H9 (cell line): ENCODE measurements at regions not wholly inside any gene's neighbourhood (a gene's known extent, or its start where the extent isn't known, plus 50 kb on each side); places are given as distances from the start of the nearest gene placed in this dataset.
"Not testable (repeated sequence)": the region's sequence is repeated elsewhere in the genome, so short reads cannot be mapped to it uniquely, and the experiment has no call there.

Source experiments
- DNase-seq: peaks from one replicate; pipeline ENCODE4 v3.0.0-alpha.2; 2017
- H2AFZ ChIP-seq: one replicate; pipeline ENCODE4 v1.6.1; 2013; ENCODE audit warnings: mild to moderate bottlenecking, low read length, control low read depth, moderate library complexity
- H2AK5ac ChIP-seq: 2 replicates; pipeline ENCODE4 v1.6.1; 2013; ENCODE audit warnings: low read length, control low read depth, mixed read lengths; ENCODE audit not compliant: insufficient read length
- H2BK120ac ChIP-seq: one replicate; pipeline ENCODE4 v1.6.1; 2013; ENCODE audit warnings: low read depth, mild to moderate bottlenecking, low read length, control low read depth, inconsistent platforms; ENCODE audit not compliant: poor library complexity, severe bottlenecking
- H2BK12ac ChIP-seq: 2 replicates; pipeline ENCODE4 v1.6.1; 2013; ENCODE audit warnings: low read length, control low read depth, mixed read lengths, low read depth; ENCODE audit not compliant: insufficient read length
- H2BK15ac ChIP-seq: 2 replicates; pipeline ENCODE4 v1.6.1; 2013; ENCODE audit warnings: low read depth, low read length, control low read depth
- H2BK20ac ChIP-seq: one replicate; pipeline ENCODE4 v1.6.1; 2013; ENCODE audit warnings: low read depth, mild to moderate bottlenecking, low read length, control low read depth, inconsistent platforms; ENCODE audit not compliant: poor library complexity, severe bottlenecking
- H2BK5ac ChIP-seq: 2 replicates; pipeline ENCODE4 v1.6.1; 2013; ENCODE audit warnings: low read length, control low read depth, mixed read lengths; ENCODE audit not compliant: insufficient read length
- H3K14ac ChIP-seq: 2 replicates; pipeline ENCODE4 v1.6.1; 2013; ENCODE audit warnings: low read length, control low read depth; ENCODE audit not compliant: insufficient read depth
- H3K18ac ChIP-seq: 2 replicates; pipeline ENCODE4 v1.6.1; 2013; ENCODE audit warnings: low read depth, mild to moderate bottlenecking, mixed read lengths, low read length, control low read depth; ENCODE audit not compliant: insufficient read length
- H3K23ac ChIP-seq: 2 replicates; pipeline ENCODE4 v1.6.1; 2013; ENCODE audit warnings: low read length, control low read depth, mixed read lengths, low read depth; ENCODE audit not compliant: insufficient read length
- H3K23me2 ChIP-seq: 2 replicates; pipeline ENCODE4 v1.6.1; 2013; ENCODE audit warnings: low read depth, mild to moderate bottlenecking, mixed read lengths, low read length, control low read depth; ENCODE audit not compliant: insufficient read length, poor library complexity, severe bottlenecking
- H3K27ac ChIP-seq: 2 replicates; pipeline ENCODE4 v1.5.1; 2013; ENCODE audit warnings: low read length, control low read depth, mixed read lengths, low read depth; ENCODE audit not compliant: insufficient read length
- H3K27me3 ChIP-seq: 2 replicates; pipeline ENCODE4 v1.6.1; 2013; ENCODE audit warnings: low read length, control low read depth, inconsistent platforms; ENCODE audit not compliant: insufficient read depth
- H3K4ac ChIP-seq: 2 replicates; pipeline ENCODE4 v1.6.1; 2013; ENCODE audit warnings: low read depth, mild to moderate bottlenecking, control low read depth, inconsistent platforms, low read length, moderate library complexity
- H3K4me1 ChIP-seq: 2 replicates; pipeline ENCODE4 v1.6.1; 2013; ENCODE audit warnings: low read length, control low read depth, inconsistent platforms; ENCODE audit not compliant: insufficient read depth
- H3K4me2 ChIP-seq: 2 replicates; pipeline ENCODE4 v1.6.1; 2013; ENCODE audit warnings: low read length, control low read depth, mixed read lengths; ENCODE audit not compliant: insufficient read length, insufficient read depth
- H3K56ac ChIP-seq: 2 replicates; pipeline ENCODE4 v1.6.1; 2013; ENCODE audit warnings: low read depth, mild to moderate bottlenecking, mixed read lengths, low read length, control low read depth; ENCODE audit not compliant: insufficient read length
- H3K79me1 ChIP-seq: 2 replicates; pipeline ENCODE4 v1.6.1; 2013; ENCODE audit warnings: low read depth, mild to moderate bottlenecking, moderate library complexity, low read length, control low read depth, inconsistent platforms; ENCODE audit not compliant: insufficient read depth, poor library complexity, severe bottlenecking
- H3K79me2 ChIP-seq: 2 replicates; pipeline ENCODE4 v1.6.1; 2013; ENCODE audit warnings: low read length, control low read depth, inconsistent platforms; ENCODE audit not compliant: insufficient read depth
- H3K9ac ChIP-seq: 2 replicates; pipeline ENCODE4 v1.6.1; 2013; ENCODE audit warnings: low read length, control low read depth, mixed read lengths; ENCODE audit not compliant: insufficient read length; ENCODE audit errors: extremely low read depth
- H3K9me3 ChIP-seq: one replicate; pipeline ENCODE4 v1.6.1; 2013; ENCODE audit warnings: low read depth, low read length, inconsistent platforms; ENCODE audit not compliant: control insufficient read depth
- H3T11ph ChIP-seq: one replicate; pipeline ENCODE4 v1.6.1; 2013; ENCODE audit warnings: mild to moderate bottlenecking, low read length, control low read depth, inconsistent platforms
- H4K20me1 ChIP-seq: one replicate; pipeline ENCODE4 v1.6.1; 2013; ENCODE audit not compliant: control insufficient read depth, insufficient read length, insufficient read depth
- H4K5ac ChIP-seq: 2 replicates; pipeline ENCODE4 v1.6.1; 2013; ENCODE audit warnings: low read depth, mild to moderate bottlenecking, mixed read lengths, low read length, control low read depth; ENCODE audit not compliant: insufficient read length
- H4K8ac ChIP-seq: replicated peaks from 2 replicates; pipeline ENCODE4 v1.6.1; 2013; ENCODE audit warnings: low read length, control low read depth, mixed read lengths, low read depth; ENCODE audit not compliant: insufficient read length
- H4K91ac ChIP-seq: 2 replicates; pipeline ENCODE4 v1.6.1; 2013; ENCODE audit warnings: low read depth, mild to moderate bottlenecking, moderate library complexity, mixed read lengths, low read length, control low read depth; ENCODE audit not compliant: insufficient read length
- H3K27ac Mint-ChIP-seq, 3 experiments: 2 replicates in 2 of 3; 3 replicates in 1 of 3; pipeline ENCODE4 v1.8.0; 2020 to 2021; ENCODE audit warnings: mixed read lengths in 3 of 3, mild to moderate bottlenecking in 1 of 3, moderate library complexity in 1 of 3
- H3K27me3 Mint-ChIP-seq: 2 replicates; pipeline ENCODE4 v1.8.0; 2021; ENCODE audit warnings: low read depth, mild to moderate bottlenecking, moderate library complexity, mixed read lengths
- H3K36me3 Mint-ChIP-seq, 3 experiments: 2 replicates in 2 of 3; 3 replicates in 1 of 3; pipeline ENCODE4 v1.8.0; 2020 to 2021; ENCODE audit warnings: low read depth in 3 of 3, mixed read lengths in 3 of 3; ENCODE audit not compliant: insufficient read depth in 1 of 3
- H3K4me1 Mint-ChIP-seq, 2 experiments: 2 replicates each; pipeline ENCODE4 v1.8.0; 2020; ENCODE audit warnings: mixed read lengths in 2 of 2
- H3K4me3 Mint-ChIP-seq, 2 experiments: 2 replicates in 1 of 2; 3 replicates in 1 of 2; pipeline ENCODE4 v1.8.0; 2020 to 2021; ENCODE audit warnings: mild to moderate bottlenecking in 2 of 2, mixed read lengths in 2 of 2, moderate library complexity in 1 of 2
- H3K9me3 Mint-ChIP-seq, 2 experiments: 2 replicates in 1 of 2; 3 replicates in 1 of 2; pipeline ENCODE4 v1.8.0; 2020; ENCODE audit warnings: mild to moderate bottlenecking in 2 of 2, mixed read lengths in 2 of 2, moderate library complexity in 1 of 2
- WGBS: extraction: QIAGEN DNeasy Blood & Tissue Kit; methylation state at CpG from one replicate; pipeline ENCODE4 v1.1.7; 2013; ENCODE audit warnings: missing lambda C conversion rate, low lambda C conversion rate, mixed read lengths; ENCODE audit not compliant: insufficient read length; ENCODE audit errors: extremely low coverage; 5-methylcytosine and 5-hydroxymethylcytosine counted together
- TF ChIP-seq, protein P1 (sequence below): fragments of 200-600 bp; sonication (generic); conservative IDR thresholded peaks from 3 replicates; pipeline ENCODE4 v1.8.0; 2021; ENCODE audit warnings: antibody characterized with exemption, mild to moderate bottlenecking

DNA sequence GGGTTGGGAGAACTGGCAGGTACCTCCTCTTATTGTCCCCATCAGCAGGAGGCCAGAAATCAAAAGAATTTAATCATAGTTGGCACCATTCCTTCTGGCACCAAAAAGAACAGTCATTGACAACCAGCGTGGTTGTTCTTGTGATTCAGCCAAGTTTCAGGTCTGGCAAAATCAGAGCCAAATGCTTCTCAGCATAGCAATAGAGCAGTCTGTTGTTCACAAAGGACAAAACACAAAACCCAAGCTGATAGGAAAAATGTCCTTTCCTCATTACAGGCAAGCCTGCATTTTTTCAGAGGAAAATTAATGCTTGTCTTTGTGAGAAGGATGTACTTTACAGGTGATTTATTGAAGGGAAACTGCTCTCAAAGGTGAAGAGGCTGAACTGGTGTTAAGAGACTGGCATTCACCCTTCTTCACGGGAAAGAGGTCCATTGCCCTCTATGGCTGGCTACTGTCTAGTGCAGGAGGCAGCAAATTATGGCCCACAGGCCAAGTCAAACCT is 241.8 kb upstream of the ARHGAP42 start:
- Histone ChIP-seq H2AFZ (no peak overlapping the region), H3K4me2 (no peak overlapping the region), H2BK20ac (no peak overlapping the region), H3K23ac (no peak overlapping the region), H4K20me1 (no peaks in the 10 kb centered on the region), H4K5ac (no peak overlapping the region), H2BK120ac (no peak overlapping the region), H3K27me3 (no peaks in the 10 kb centered on the region), H2BK12ac (no peak overlapping the region), H3K56ac (no peak overlapping the region), H3K27ac (no peak overlapping the region), H3K18ac (no peak overlapping the region), H3T11ph (no peak overlapping the region), H4K8ac (no peak overlapping the region), H3K14ac (no peak overlapping the region), H2BK5ac (no peak overlapping the region), H3K4ac (no peak overlapping the region), H3K23me2 (no peaks in the 10 kb centered on the region), H2AK5ac (no peak overlapping the region), H3K9me3 (no peaks in the 10 kb centered on the region), H3K4me1 (no peaks in the 10 kb centered on the region), H4K91ac (no peak overlapping the region), H3K9ac (no peak overlapping the region), H3K79me2 (no peaks in the 10 kb centered on the region), H2BK15ac (no peak overlapping the region), H3K79me1 (no peaks in the 10 kb centered on the region)
- TF ChIP-seq, protein P1, sequence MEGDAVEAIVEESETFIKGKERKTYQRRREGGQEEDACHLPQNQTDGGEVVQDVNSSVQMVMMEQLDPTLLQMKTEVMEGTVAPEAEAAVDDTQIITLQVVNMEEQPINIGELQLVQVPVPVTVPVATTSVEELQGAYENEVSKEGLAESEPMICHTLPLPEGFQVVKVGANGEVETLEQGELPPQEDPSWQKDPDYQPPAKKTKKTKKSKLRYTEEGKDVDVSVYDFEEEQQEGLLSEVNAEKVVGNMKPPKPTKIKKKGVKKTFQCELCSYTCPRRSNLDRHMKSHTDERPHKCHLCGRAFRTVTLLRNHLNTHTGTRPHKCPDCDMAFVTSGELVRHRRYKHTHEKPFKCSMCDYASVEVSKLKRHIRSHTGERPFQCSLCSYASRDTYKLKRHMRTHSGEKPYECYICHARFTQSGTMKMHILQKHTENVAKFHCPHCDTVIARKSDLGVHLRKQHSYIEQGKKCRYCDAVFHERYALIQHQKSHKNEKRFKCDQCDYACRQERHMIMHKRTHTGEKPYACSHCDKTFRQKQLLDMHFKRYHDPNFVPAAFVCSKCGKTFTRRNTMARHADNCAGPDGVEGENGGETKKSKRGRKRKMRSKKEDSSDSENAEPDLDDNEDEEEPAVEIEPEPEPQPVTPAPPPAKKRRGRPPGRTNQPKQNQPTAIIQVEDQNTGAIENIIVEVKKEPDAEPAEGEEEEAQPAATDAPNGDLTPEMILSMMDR: peak; percentile 40; the same call in 2 of the 3 replicates
- Mint-ChIP-seq H3K4me3 (no peak overlapping the region), H3K36me3 (no peaks in the 10 kb centered on the region), H3K27ac (no peak overlapping the region), H3K4me1 (no peaks in the 10 kb centered on the region), H3K27me3 (no peaks in the 10 kb centered on the region; the same call in 1 of the 2 replicates), H3K9me3 (no peaks in the 10 kb centered on the region; a peak in 1 of 5 replicates)
- no CpG with 5 or more reads among the region's 2 CpGs for WGBS
- no peak for DNase-seq

DNA sequence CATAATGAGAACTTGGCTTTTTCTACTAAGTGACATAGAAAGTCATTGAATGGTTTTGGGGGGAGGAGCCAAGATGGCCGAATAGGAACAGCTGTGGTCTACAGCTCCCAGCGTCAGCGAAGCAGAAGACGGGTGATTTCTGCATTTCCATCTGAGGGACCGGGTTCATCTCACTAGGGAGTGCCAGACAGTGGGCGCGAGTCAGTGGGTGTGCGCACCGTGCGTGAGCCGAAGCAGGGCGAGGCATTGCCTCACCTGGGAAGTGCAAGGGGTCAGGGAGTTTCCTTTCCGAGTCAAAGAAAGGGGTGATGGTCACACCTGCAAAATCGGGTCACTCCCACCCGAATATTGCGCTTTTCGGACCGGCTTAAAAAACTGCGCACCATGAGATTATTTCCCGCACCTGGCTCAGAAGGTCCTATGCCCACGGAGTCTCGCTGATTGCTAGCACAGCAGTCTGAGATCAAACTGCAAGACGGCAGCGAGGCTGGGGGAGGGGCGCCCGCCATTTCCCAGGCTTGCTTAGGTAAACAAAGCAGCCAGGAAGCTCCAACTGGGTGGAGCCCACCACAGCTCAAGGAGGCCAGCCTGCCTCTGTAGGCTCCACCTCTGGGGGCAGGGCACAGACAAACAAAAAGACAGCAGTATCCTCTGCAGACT is 235.2 kb upstream of the ARHGAP42 start:
- H4K91ac ChIP-seq, H3K23me2 ChIP-seq, H3K27ac ChIP-seq, H2BK20ac ChIP-seq, H4K5ac ChIP-seq, H2AK5ac ChIP-seq, H3K27me3 ChIP-seq, H2BK120ac ChIP-seq, H2BK15ac ChIP-seq, H3K4me1 Mint-ChIP-seq, H3K4ac ChIP-seq, H3K9me3 Mint-ChIP-seq, H3K27me3 Mint-ChIP-seq, H4K8ac ChIP-seq, H3K14ac ChIP-seq, H2BK5ac ChIP-seq, H3K9me3 ChIP-seq, H3K9ac ChIP-seq, H4K20me1 ChIP-seq, H2BK12ac ChIP-seq, H3K4me2 ChIP-seq, H3T11ph ChIP-seq, H3K79me1 ChIP-seq, H2AFZ ChIP-seq, H3K56ac ChIP-seq, H3K23ac ChIP-seq, H3K36me3 Mint-ChIP-seq, H3K79me2 ChIP-seq, H3K4me1 ChIP-seq: not testable (repeated sequence)
- WGBS: no CpG with 5 or more reads among the region's 26 CpGs
- Mint-ChIP-seq H3K4me3 (peak overlapping the region in 1 of 2 experiments; percentile 32; a peak in 2 of 5 replicates), H3K27ac (peak overlapping the region in 2 of 3 experiments; percentile 76 to 84; a peak in 4 of 7 replicates)
- H3K18ac ChIP-seq: peak overlapping the region; percentile 79
- DNase-seq: peak; percentile 28
